IMR-90 (cell line): ENCODE measurements at regions not wholly inside any gene's neighbourhood (a gene's known extent, or its start where the extent isn't known, plus 50 kb on each side); places are given as distances from the start of the nearest gene placed in this dataset.

Source experiments
- ATAC-seq: fragments of 200-7000 bp; cut with Tn5 transposase; 2 replicates; pipeline ENCODE4 v1.9.1; 2020; ENCODE audit warnings: low read depth, mild to moderate bottlenecking, moderate library complexity
- BruUV-seq: library from RNA; stranded (reverse); fragments of 400-500 nt; replicated peaks from 2 replicates; lab custom pipeline; 2021; lab: Mats Ljungman, UMichigan
- CTCF ChIA-PET: fragments of 300-600 bp; formaldehyde crosslinking; extraction: SDS; loops from one replicate; lab custom pipeline; 2021; ENCODE audit warnings: antibody characterized with exemption; lab: Yijun Ruan, JAX
- POLR2A ChIA-PET: fragments of 300-600 bp; sonication (Branson Sonifier 250); formaldehyde crosslinking; loops from one replicate; lab custom pipeline; 2022; ENCODE audit warnings: antibody characterized with exemption; ENCODE audit not compliant: unreplicated experiment; lab: Charles Lee
- DNase-seq: peaks from one replicate; pipeline ENCODE4 v3.0.0; 2013
- H2AFZ ChIP-seq: replicated peaks from 2 replicates; pipeline ENCODE3; 2013; ENCODE audit warnings: low read length, mild to moderate bottlenecking; ENCODE audit not compliant: poor library complexity
- H2AK5ac ChIP-seq: 2 replicates; pipeline ENCODE4 v1.6.1; 2013; ENCODE audit warnings: low read depth, low read length, inconsistent platforms
- H2AK9ac ChIP-seq: replicated peaks from 2 replicates; pipeline ENCODE3; 2013; ENCODE audit warnings: mild to moderate bottlenecking, low read depth, low read length, moderate library complexity; ENCODE audit not compliant: poor library complexity
- H2BK120ac ChIP-seq: 2 replicates; pipeline ENCODE4 v1.6.1; 2013; ENCODE audit warnings: low read depth, low read length, inconsistent platforms
- H2BK15ac ChIP-seq: 3 replicates; pipeline ENCODE4 v1.6.1; 2013; ENCODE audit warnings: low read depth, low read length, inconsistent platforms
- H2BK20ac ChIP-seq: 2 replicates; pipeline ENCODE4 v1.6.1; 2013; ENCODE audit warnings: low read depth, mild to moderate bottlenecking, inconsistent platforms, low read length, moderate library complexity
- H2BK5ac ChIP-seq: 2 replicates; pipeline ENCODE4 v1.6.1; 2013; ENCODE audit warnings: mild to moderate bottlenecking, low read depth, low read length, inconsistent platforms; ENCODE audit not compliant: poor library complexity, severe bottlenecking
- H3K14ac ChIP-seq: replicated peaks from 2 replicates; pipeline ENCODE4 v1.6.1; 2013; ENCODE audit warnings: low read depth, low read length, inconsistent platforms
- H3K18ac ChIP-seq: 2 replicates; pipeline ENCODE4 v1.6.1; 2013; ENCODE audit warnings: low read depth, low read length, control low read depth
- H3K23ac ChIP-seq: 2 replicates; pipeline ENCODE4 v1.6.1; 2013; ENCODE audit warnings: low read depth, low read length, inconsistent platforms
- H3K27ac ChIP-seq: 2 replicates; pipeline ENCODE4 v1.5.1; 2013; ENCODE audit warnings: mild to moderate bottlenecking, control low read depth, low read length; ENCODE audit not compliant: insufficient read depth
- H3K27me3 ChIP-seq: 2 replicates; pipeline ENCODE4 v1.6.1; 2013; ENCODE audit warnings: low read length; ENCODE audit not compliant: control insufficient read depth, insufficient read depth
- H3K36me3 ChIP-seq: 2 replicates; pipeline ENCODE4 v1.6.1; 2013; ENCODE audit warnings: low read length, mixed read lengths; ENCODE audit not compliant: control insufficient read depth, insufficient read depth
- H3K4ac ChIP-seq: 2 replicates; pipeline ENCODE4 v1.6.1; 2013; ENCODE audit warnings: low read depth, low read length, inconsistent platforms
- H3K4me1 ChIP-seq: 2 replicates; pipeline ENCODE4 v1.6.1; 2013; ENCODE audit warnings: low read length, mixed read lengths; ENCODE audit not compliant: control insufficient read depth, insufficient read depth
- H3K4me2 ChIP-seq: 2 replicates; pipeline ENCODE4 v1.6.1; 2013; ENCODE audit warnings: low read depth, mild to moderate bottlenecking, control low read depth, low read length, moderate library complexity
- H3K4me3 ChIP-seq: 2 replicates; pipeline ENCODE4 v1.5.1; 2013; ENCODE audit warnings: low read depth, mild to moderate bottlenecking, control low read depth, low read length, moderate library complexity; ENCODE audit not compliant: insufficient read depth
- H3K56ac ChIP-seq: 2 replicates; pipeline ENCODE4 v1.6.1; 2013; ENCODE audit warnings: low read length, inconsistent platforms; ENCODE audit not compliant: insufficient read depth; ENCODE audit errors: extremely low read depth
- H3K79me1 ChIP-seq, 2 experiments: 2 replicates each; pipeline ENCODE4 v1.6.1; 2013; ENCODE audit warnings: low read length in 2 of 2, inconsistent platforms in 1 of 2, low read depth in 1 of 2
- H3K9ac ChIP-seq: 2 replicates; pipeline ENCODE4 v1.6.1; 2013; ENCODE audit warnings: low read depth, low read length, control low read depth
- H3K9me1 ChIP-seq: 2 replicates; pipeline ENCODE4 v1.6.1; 2013; ENCODE audit warnings: low read length, inconsistent platforms; ENCODE audit not compliant: insufficient read depth
- H3K9me3 ChIP-seq: 2 replicates; pipeline ENCODE4 v1.6.1; 2013; ENCODE audit warnings: low read length; ENCODE audit not compliant: control insufficient read depth, insufficient read depth
- H4K20me1 ChIP-seq: 2 replicates; pipeline ENCODE4 v1.6.1; 2013; ENCODE audit warnings: low read length, inconsistent platforms; ENCODE audit not compliant: insufficient read depth
- H4K5ac ChIP-seq: 2 replicates; pipeline ENCODE4 v1.6.1; 2013; ENCODE audit warnings: mild to moderate bottlenecking, low read depth, low read length, control low read depth
- H4K8ac ChIP-seq, 2 experiments: 2 replicates each; pipeline ENCODE4 v1.6.1; 2013; ENCODE audit warnings: low read depth in 2 of 2, low read length in 2 of 2, control low read depth in 1 of 2, inconsistent platforms in 1 of 2
- H4K91ac ChIP-seq: 2 replicates; pipeline ENCODE4 v1.6.1; 2013; ENCODE audit warnings: low read depth, low read length, inconsistent platforms; ENCODE audit not compliant: insufficient read depth
- CEBPB ChIP-seq: IDR thresholded peaks from 2 replicates; pipeline ENCODE4 v1.6.1; 2012; ENCODE audit warnings: low read depth, low read length, improper control_type of control experiment
- MAZ ChIP-seq: IDR thresholded peaks from 2 replicates; pipeline ENCODE4 v1.6.1; 2012; ENCODE audit warnings: low read depth, mild to moderate bottlenecking, low read length, improper control_type of control experiment, moderate library complexity, borderline replicate concordance
- WGBS, 2 experiments: methylation state at CpG; one replicate each; pipeline versions ENCODE4 v1.1.5 to v1.1.7; 2013; ENCODE audit warnings: missing lambda C conversion rate in 2 of 2; ENCODE audit not compliant: insufficient read length in 1 of 2; ENCODE audit errors: extremely low coverage in 2 of 2; 5-methylcytosine and 5-hydroxymethylcytosine counted together
- dilution Hi-C: fragments of 300-500 bp; cut with HindIII; formaldehyde crosslinking; loops from one replicate; pipeline ENCODE4 v1.14.3; 2018; ENCODE audit warnings: low sequenced_read_pairs; ENCODE audit not compliant: unreplicated experiment
- in situ Hi-C: fragments of 300-500 bp; cut with MboI; formaldehyde crosslinking; loops from 3 replicates; pipeline ENCODE4 v1.14.3; 2019; ENCODE audit warnings: low sequenced_read_pairs, inconsistent platforms, mixed read lengths
- intact Hi-C: fragments of 100-400 bp; cut with micrococcal nuclease; formaldehyde crosslinking; loops from 2 replicates; pipeline ENCODE4 v1.10.0; 2022

DNA sequence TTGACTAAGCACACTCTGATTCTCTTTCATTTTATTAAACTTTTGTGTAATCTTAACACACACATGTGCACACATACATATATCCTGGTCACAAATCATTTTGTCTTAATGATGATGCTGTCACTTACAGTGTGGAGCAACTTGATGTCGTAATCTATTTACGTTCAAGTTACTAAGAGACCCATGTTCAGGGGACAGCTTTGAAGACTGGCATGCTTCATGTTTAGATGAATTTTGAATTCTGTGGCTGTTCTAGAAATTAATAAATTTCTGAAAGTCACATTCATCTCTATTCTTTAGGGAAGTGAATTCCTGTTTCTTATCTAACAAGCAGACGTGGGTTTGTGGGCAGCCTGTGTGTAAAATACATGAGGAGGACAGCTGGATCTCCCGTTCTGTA lies 1637.8 kb downstream of the PLA2G4A start:
- WGBS, 2 experiments = no CpG with 5 or more reads among the region's 4 CpGs
- no peak overlapping the region for H3K9ac ChIP-seq
- no peak overlapping the region for H4K91ac ChIP-seq
- dilution Hi-C loops = no loop called here
- H3K27me3 ChIP-seq = no peaks in the 10 kb centered on the region
- H3K14ac ChIP-seq = no peak overlapping the region
- POLR2A ChIA-PET = no interaction called here
- H2BK20ac ChIP-seq = no peak overlapping the region
- no peak overlapping the region for H3K4me3 ChIP-seq
- H3K18ac ChIP-seq = no peak overlapping the region
- H3K4me2 ChIP-seq = no peak overlapping the region
- no peak overlapping the region for H3K27ac ChIP-seq
- BruUV-seq = no TSS peak
- no peak overlapping the region for H3K23ac ChIP-seq
- no peak overlapping the region for H4K8ac ChIP-seq
- in situ Hi-C loops = no loop called here
- no peak overlapping the region for H2AFZ ChIP-seq
- no peak overlapping the region for H4K5ac ChIP-seq
- DNase-seq = no peak
- ATAC-seq = no peak
- intact Hi-C loops = no loop called here
- no peaks in the 10 kb centered on the region for H3K79me1 ChIP-seq
- TF ChIP-seq MAZ (no peak), CEBPB (peak; percentile 60)
- no peak overlapping the region for H3K56ac ChIP-seq
- CTCF ChIA-PET = no interaction called here
- no peaks in the 10 kb centered on the region for H3K9me3 ChIP-seq
- no peaks in the 10 kb centered on the region for H4K20me1 ChIP-seq
- no peak overlapping the region for H2AK9ac ChIP-seq
- no peak overlapping the region for H2BK15ac ChIP-seq
- no peaks in the 10 kb centered on the region for H3K36me3 ChIP-seq
- no peak overlapping the region for H2BK5ac ChIP-seq
- H3K4ac ChIP-seq = no peak overlapping the region
- H3K4me1 ChIP-seq = no peaks in the 10 kb centered on the region
- no peak overlapping the region for H2AK5ac ChIP-seq
- H2BK120ac ChIP-seq = no peak overlapping the region
- H3K9me1 ChIP-seq = no peaks in the 10 kb centered on the region
